Panc1 (cell line): ENCODE measurements at regions not wholly inside any gene's neighbourhood (a gene's known extent, or its start where the extent isn't known, plus 50 kb on each side); places are given as distances from the start of the nearest gene placed in this dataset.

Experiments
- ATAC-seq: fragments of 200-7000 bp; cut with Tn5 transposase; 2 replicates; pipeline ENCODE4 v1.9.1; 2020; ENCODE audit warnings: mild to moderate bottlenecking, moderate library complexity
- BruUV-seq: library from RNA; stranded (reverse); fragments of 400-500 nt; replicated peaks from 2 replicates; lab custom pipeline; 2021; lab: Mats Ljungman, UMichigan
- CTCF ChIA-PET: fragments of 300-600 bp; sonication (Branson Sonifier 250); formaldehyde crosslinking; loops from one replicate; lab custom pipeline; 2022; ENCODE audit warnings: antibody characterized with exemption; lab: Charles Lee
- POLR2A ChIA-PET: fragments of 300-600 bp; sonication (Branson Sonifier 250); formaldehyde crosslinking; loops from one replicate; lab custom pipeline; 2022; ENCODE audit warnings: antibody characterized with exemption; lab: Charles Lee
- DNase-seq: peaks from one replicate; pipeline ENCODE4 v3.0.0-alpha.2; 2010; ENCODE audit warnings: low read depth, low spot score
- H3K27ac ChIP-seq: 2 replicates; pipeline ENCODE4 v1.5.1; 2011; ENCODE audit warnings: mild to moderate bottlenecking, low read length, inconsistent platforms
- H3K27me3 ChIP-seq: fragments of 200-500 bp; sonication (Bioruptor generic); 2 replicates; pipeline ENCODE4 v1.6.0; 2014; ENCODE audit warnings: low read length, inconsistent platforms; ENCODE audit not compliant: control insufficient read depth, insufficient read depth
- H3K36me3 ChIP-seq: fragments of 200-500 bp; sonication (Bioruptor generic); 2 replicates; pipeline ENCODE4 v1.5.1; 2014; ENCODE audit warnings: inconsistent platforms, mild to moderate bottlenecking, low read length, moderate library complexity; ENCODE audit not compliant: control insufficient read depth, insufficient read depth
- H3K4me1 ChIP-seq: 2 replicates; pipeline ENCODE4 v1.5.1; 2011; ENCODE audit warnings: inconsistent platforms, mild to moderate bottlenecking, low read length, moderate library complexity; ENCODE audit not compliant: control insufficient read depth, insufficient read depth
- H3K4me3 ChIP-seq, 2 experiments: 2 replicates each; pipeline ENCODE4 v1.5.1; 2011 to 2012; ENCODE audit warnings: low read depth in 2 of 2, low read length in 2 of 2, mild to moderate bottlenecking in 2 of 2, inconsistent platforms in 1 of 2, moderate library complexity in 1 of 2
- H3K9me3 ChIP-seq: fragments of 200-500 bp; sonication (Bioruptor generic); 2 replicates; pipeline ENCODE4 v1.5.1; 2014; ENCODE audit warnings: low read depth, mild to moderate bottlenecking, inconsistent platforms, low read length, moderate library complexity; ENCODE audit not compliant: control insufficient read depth, insufficient read depth
- POLR2AphosphoS5 ChIP-seq: IDR thresholded peaks from 2 replicates; pipeline ENCODE4 v1.6.1; 2012; ENCODE audit warnings: mild to moderate bottlenecking, low read depth, low read length, moderate library complexity
- SIN3A ChIP-seq: IDR thresholded peaks from 2 replicates; pipeline ENCODE4 v1.6.1; 2012; ENCODE audit warnings: low read depth, mild to moderate bottlenecking, low read length, moderate library complexity, borderline replicate concordance; ENCODE audit not compliant: insufficient read depth
- TCF7L2 ChIP-seq: IDR thresholded peaks from 2 replicates; pipeline ENCODE4 v1.6.1; 2011; ENCODE audit warnings: mild to moderate bottlenecking, low read depth, low read length, inconsistent platforms
- in situ Hi-C: cut with HindIII; loops from 2 replicates; pipeline ENCODE4 v1.10.0; 2016; ENCODE audit warnings: low sequenced_read_pairs, low pct_unique_long_range_greater_than_20kb
- intact Hi-C: fragments of 100-400 bp; cut with micrococcal nuclease; formaldehyde crosslinking; loops from one replicate; pipeline ENCODE4 v1.10.0; 2022; ENCODE audit not compliant: unreplicated experiment
- TF ChIP-seq, protein P1 (sequence below), 2 experiments: IDR thresholded peaks; 2 replicates each; pipeline ENCODE4 v1.6.1; 2011 to 2012; ENCODE audit warnings: low read depth in 2 of 2, control low read depth in 1 of 2, low read length in 1 of 2, mild to moderate bottlenecking in 1 of 2, moderate library complexity in 1 of 2; ENCODE audit not compliant: insufficient read depth in 1 of 2
- TF ChIP-seq, protein P2 (sequence below): fragments of 450-650 bp; IDR thresholded peaks from 2 replicates; pipeline ENCODE4 v1.5.1; 2017; ENCODE audit warnings: mild to moderate bottlenecking

GRCh38 chr5:31075981-31076380 is 117.5 kb upstream of the CDH6 start:
- H3K27me3 ChIP-seq = no peaks in the 10 kb centered on the region
- ChIA-PET CTCF (no interaction called here), POLR2A (no interaction called here)
- no TSS peak for BruUV-seq
- in situ Hi-C loops (no loop called here), intact Hi-C loops (no loop called here)
- H3K9me3 ChIP-seq = no peaks in the 10 kb centered on the region
- DNase-seq (no peak), ATAC-seq (no peak)
- H3K4me1 ChIP-seq = no peaks in the 10 kb centered on the region
- no peak overlapping the region for H3K27ac ChIP-seq
- no peak overlapping the region for H3K4me3 ChIP-seq
- TF ChIP-seq POLR2AphosphoS5 (no peak), TCF7L2 (no peak), SIN3A (no peak)
- TF ChIP-seq, protein P1, sequence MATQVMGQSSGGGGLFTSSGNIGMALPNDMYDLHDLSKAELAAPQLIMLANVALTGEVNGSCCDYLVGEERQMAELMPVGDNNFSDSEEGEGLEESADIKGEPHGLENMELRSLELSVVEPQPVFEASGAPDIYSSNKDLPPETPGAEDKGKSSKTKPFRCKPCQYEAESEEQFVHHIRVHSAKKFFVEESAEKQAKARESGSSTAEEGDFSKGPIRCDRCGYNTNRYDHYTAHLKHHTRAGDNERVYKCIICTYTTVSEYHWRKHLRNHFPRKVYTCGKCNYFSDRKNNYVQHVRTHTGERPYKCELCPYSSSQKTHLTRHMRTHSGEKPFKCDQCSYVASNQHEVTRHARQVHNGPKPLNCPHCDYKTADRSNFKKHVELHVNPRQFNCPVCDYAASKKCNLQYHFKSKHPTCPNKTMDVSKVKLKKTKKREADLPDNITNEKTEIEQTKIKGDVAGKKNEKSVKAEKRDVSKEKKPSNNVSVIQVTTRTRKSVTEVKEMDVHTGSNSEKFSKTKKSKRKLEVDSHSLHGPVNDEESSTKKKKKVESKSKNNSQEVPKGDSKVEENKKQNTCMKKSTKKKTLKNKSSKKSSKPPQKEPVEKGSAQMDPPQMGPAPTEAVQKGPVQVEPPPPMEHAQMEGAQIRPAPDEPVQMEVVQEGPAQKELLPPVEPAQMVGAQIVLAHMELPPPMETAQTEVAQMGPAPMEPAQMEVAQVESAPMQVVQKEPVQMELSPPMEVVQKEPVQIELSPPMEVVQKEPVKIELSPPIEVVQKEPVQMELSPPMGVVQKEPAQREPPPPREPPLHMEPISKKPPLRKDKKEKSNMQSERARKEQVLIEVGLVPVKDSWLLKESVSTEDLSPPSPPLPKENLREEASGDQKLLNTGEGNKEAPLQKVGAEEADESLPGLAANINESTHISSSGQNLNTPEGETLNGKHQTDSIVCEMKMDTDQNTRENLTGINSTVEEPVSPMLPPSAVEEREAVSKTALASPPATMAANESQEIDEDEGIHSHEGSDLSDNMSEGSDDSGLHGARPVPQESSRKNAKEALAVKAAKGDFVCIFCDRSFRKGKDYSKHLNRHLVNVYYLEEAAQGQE (IDR thresholded peaks at IDR 0.05; ENCODE audit: insufficient read depth in 1 of 2, low read depth in 2 of 2, low read length in 1 of 2) = no peak
- TF ChIP-seq, protein P2, sequence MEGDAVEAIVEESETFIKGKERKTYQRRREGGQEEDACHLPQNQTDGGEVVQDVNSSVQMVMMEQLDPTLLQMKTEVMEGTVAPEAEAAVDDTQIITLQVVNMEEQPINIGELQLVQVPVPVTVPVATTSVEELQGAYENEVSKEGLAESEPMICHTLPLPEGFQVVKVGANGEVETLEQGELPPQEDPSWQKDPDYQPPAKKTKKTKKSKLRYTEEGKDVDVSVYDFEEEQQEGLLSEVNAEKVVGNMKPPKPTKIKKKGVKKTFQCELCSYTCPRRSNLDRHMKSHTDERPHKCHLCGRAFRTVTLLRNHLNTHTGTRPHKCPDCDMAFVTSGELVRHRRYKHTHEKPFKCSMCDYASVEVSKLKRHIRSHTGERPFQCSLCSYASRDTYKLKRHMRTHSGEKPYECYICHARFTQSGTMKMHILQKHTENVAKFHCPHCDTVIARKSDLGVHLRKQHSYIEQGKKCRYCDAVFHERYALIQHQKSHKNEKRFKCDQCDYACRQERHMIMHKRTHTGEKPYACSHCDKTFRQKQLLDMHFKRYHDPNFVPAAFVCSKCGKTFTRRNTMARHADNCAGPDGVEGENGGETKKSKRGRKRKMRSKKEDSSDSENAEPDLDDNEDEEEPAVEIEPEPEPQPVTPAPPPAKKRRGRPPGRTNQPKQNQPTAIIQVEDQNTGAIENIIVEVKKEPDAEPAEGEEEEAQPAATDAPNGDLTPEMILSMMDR = no peak
- H3K36me3 ChIP-seq = no peaks in the 10 kb centered on the region

- POLR2A ChIA-PET = no interaction called here
- no TSS peak for BruUV-seq
- Histone ChIP-seq H3K36me3 (no peaks in the 10 kb centered on the region), H3K27me3 (no peaks in the 10 kb centered on the region), H3K4me1 (no peaks in the 10 kb centered on the region), H3K27ac (no peak overlapping the region), H3K9me3 (no peaks in the 10 kb centered on the region), H3K4me3 (no peak overlapping the region)
- no peak for ATAC-seq
- intact Hi-C loops (no loop called here), in situ Hi-C loops (no loop called here)
- DNase-seq = no peak
- TF ChIP-seq SIN3A = no peak
- TF ChIP-seq, protein P2 = no peak
- TF ChIP-seq TCF7L2 = no peak
- TF ChIP-seq, protein P1 (IDR thresholded peaks at IDR 0.05; ENCODE audit: insufficient read depth in 1 of 2, low read depth in 2 of 2, low read length in 1 of 2) = no peak
- no peak for TF ChIP-seq POLR2AphosphoS5
- CTCF ChIA-PET = no interaction called here
Observed at GRCh38 chr5:31068287-31068686, 125.2 kb upstream of the CDH6 start.
